H9 (cell line): ENCODE measurements at regions not wholly inside any gene's neighbourhood (a gene's known extent, or its start where the extent isn't known, plus 50 kb on each side); places are given as distances from the start of the nearest gene placed in this dataset.

Experiments
- DNase-seq: peaks from one replicate; pipeline ENCODE4 v3.0.0-alpha.2; 2017
- H2AFZ ChIP-seq: one replicate; pipeline ENCODE4 v1.6.1; 2013; ENCODE audit warnings: mild to moderate bottlenecking, low read length, control low read depth, moderate library complexity
- H2AK5ac ChIP-seq: 2 replicates; pipeline ENCODE4 v1.6.1; 2013; ENCODE audit warnings: low read length, control low read depth, mixed read lengths; ENCODE audit not compliant: insufficient read length
- H2BK120ac ChIP-seq: one replicate; pipeline ENCODE4 v1.6.1; 2013; ENCODE audit warnings: low read depth, mild to moderate bottlenecking, low read length, control low read depth, inconsistent platforms; ENCODE audit not compliant: poor library complexity, severe bottlenecking
- H2BK12ac ChIP-seq: 2 replicates; pipeline ENCODE4 v1.6.1; 2013; ENCODE audit warnings: low read length, control low read depth, mixed read lengths, low read depth; ENCODE audit not compliant: insufficient read length
- H2BK15ac ChIP-seq: 2 replicates; pipeline ENCODE4 v1.6.1; 2013; ENCODE audit warnings: low read depth, low read length, control low read depth
- H2BK20ac ChIP-seq: one replicate; pipeline ENCODE4 v1.6.1; 2013; ENCODE audit warnings: low read depth, mild to moderate bottlenecking, low read length, control low read depth, inconsistent platforms; ENCODE audit not compliant: poor library complexity, severe bottlenecking
- H2BK5ac ChIP-seq: 2 replicates; pipeline ENCODE4 v1.6.1; 2013; ENCODE audit warnings: low read length, control low read depth, mixed read lengths; ENCODE audit not compliant: insufficient read length
- H3K14ac ChIP-seq: 2 replicates; pipeline ENCODE4 v1.6.1; 2013; ENCODE audit warnings: low read length, control low read depth; ENCODE audit not compliant: insufficient read depth
- H3K18ac ChIP-seq: 2 replicates; pipeline ENCODE4 v1.6.1; 2013; ENCODE audit warnings: low read depth, mild to moderate bottlenecking, mixed read lengths, low read length, control low read depth; ENCODE audit not compliant: insufficient read length
- H3K23ac ChIP-seq: 2 replicates; pipeline ENCODE4 v1.6.1; 2013; ENCODE audit warnings: low read length, control low read depth, mixed read lengths, low read depth; ENCODE audit not compliant: insufficient read length
- H3K23me2 ChIP-seq: 2 replicates; pipeline ENCODE4 v1.6.1; 2013; ENCODE audit warnings: low read depth, mild to moderate bottlenecking, mixed read lengths, low read length, control low read depth; ENCODE audit not compliant: insufficient read length, poor library complexity, severe bottlenecking
- H3K27ac ChIP-seq: 2 replicates; pipeline ENCODE4 v1.5.1; 2013; ENCODE audit warnings: low read length, control low read depth, mixed read lengths, low read depth; ENCODE audit not compliant: insufficient read length
- H3K27me3 ChIP-seq: 2 replicates; pipeline ENCODE4 v1.6.1; 2013; ENCODE audit warnings: low read length, control low read depth, inconsistent platforms; ENCODE audit not compliant: insufficient read depth
- H3K4ac ChIP-seq: 2 replicates; pipeline ENCODE4 v1.6.1; 2013; ENCODE audit warnings: low read depth, mild to moderate bottlenecking, control low read depth, inconsistent platforms, low read length, moderate library complexity
- H3K4me1 ChIP-seq: 2 replicates; pipeline ENCODE4 v1.6.1; 2013; ENCODE audit warnings: low read length, control low read depth, inconsistent platforms; ENCODE audit not compliant: insufficient read depth
- H3K4me2 ChIP-seq: 2 replicates; pipeline ENCODE4 v1.6.1; 2013; ENCODE audit warnings: low read length, control low read depth, mixed read lengths; ENCODE audit not compliant: insufficient read length, insufficient read depth
- H3K56ac ChIP-seq: 2 replicates; pipeline ENCODE4 v1.6.1; 2013; ENCODE audit warnings: low read depth, mild to moderate bottlenecking, mixed read lengths, low read length, control low read depth; ENCODE audit not compliant: insufficient read length
- H3K79me1 ChIP-seq: 2 replicates; pipeline ENCODE4 v1.6.1; 2013; ENCODE audit warnings: low read depth, mild to moderate bottlenecking, moderate library complexity, low read length, control low read depth, inconsistent platforms; ENCODE audit not compliant: insufficient read depth, poor library complexity, severe bottlenecking
- H3K79me2 ChIP-seq: 2 replicates; pipeline ENCODE4 v1.6.1; 2013; ENCODE audit warnings: low read length, control low read depth, inconsistent platforms; ENCODE audit not compliant: insufficient read depth
- H3K9ac ChIP-seq: 2 replicates; pipeline ENCODE4 v1.6.1; 2013; ENCODE audit warnings: low read length, control low read depth, mixed read lengths; ENCODE audit not compliant: insufficient read length; ENCODE audit errors: extremely low read depth
- H3K9me3 ChIP-seq: one replicate; pipeline ENCODE4 v1.6.1; 2013; ENCODE audit warnings: low read depth, low read length, inconsistent platforms; ENCODE audit not compliant: control insufficient read depth
- H3T11ph ChIP-seq: one replicate; pipeline ENCODE4 v1.6.1; 2013; ENCODE audit warnings: mild to moderate bottlenecking, low read length, control low read depth, inconsistent platforms
- H4K20me1 ChIP-seq: one replicate; pipeline ENCODE4 v1.6.1; 2013; ENCODE audit not compliant: control insufficient read depth, insufficient read length, insufficient read depth
- H4K5ac ChIP-seq: 2 replicates; pipeline ENCODE4 v1.6.1; 2013; ENCODE audit warnings: low read depth, mild to moderate bottlenecking, mixed read lengths, low read length, control low read depth; ENCODE audit not compliant: insufficient read length
- H4K8ac ChIP-seq: replicated peaks from 2 replicates; pipeline ENCODE4 v1.6.1; 2013; ENCODE audit warnings: low read length, control low read depth, mixed read lengths, low read depth; ENCODE audit not compliant: insufficient read length
- H4K91ac ChIP-seq: 2 replicates; pipeline ENCODE4 v1.6.1; 2013; ENCODE audit warnings: low read depth, mild to moderate bottlenecking, moderate library complexity, mixed read lengths, low read length, control low read depth; ENCODE audit not compliant: insufficient read length
- H3K27ac Mint-ChIP-seq, 3 experiments: 2 replicates in 2 of 3; 3 replicates in 1 of 3; pipeline ENCODE4 v1.8.0; 2020 to 2021; ENCODE audit warnings: mixed read lengths in 3 of 3, mild to moderate bottlenecking in 1 of 3, moderate library complexity in 1 of 3
- H3K27me3 Mint-ChIP-seq: 2 replicates; pipeline ENCODE4 v1.8.0; 2021; ENCODE audit warnings: low read depth, mild to moderate bottlenecking, moderate library complexity, mixed read lengths
- H3K36me3 Mint-ChIP-seq, 3 experiments: 2 replicates in 2 of 3; 3 replicates in 1 of 3; pipeline ENCODE4 v1.8.0; 2020 to 2021; ENCODE audit warnings: low read depth in 3 of 3, mixed read lengths in 3 of 3; ENCODE audit not compliant: insufficient read depth in 1 of 3
- H3K4me1 Mint-ChIP-seq, 2 experiments: 2 replicates each; pipeline ENCODE4 v1.8.0; 2020; ENCODE audit warnings: mixed read lengths in 2 of 2
- H3K4me3 Mint-ChIP-seq, 2 experiments: 2 replicates in 1 of 2; 3 replicates in 1 of 2; pipeline ENCODE4 v1.8.0; 2020 to 2021; ENCODE audit warnings: mild to moderate bottlenecking in 2 of 2, mixed read lengths in 2 of 2, moderate library complexity in 1 of 2
- H3K9me3 Mint-ChIP-seq, 2 experiments: 2 replicates in 1 of 2; 3 replicates in 1 of 2; pipeline ENCODE4 v1.8.0; 2020; ENCODE audit warnings: mild to moderate bottlenecking in 2 of 2, mixed read lengths in 2 of 2, moderate library complexity in 1 of 2
- WGBS: extraction: QIAGEN DNeasy Blood & Tissue Kit; methylation state at CpG from one replicate; pipeline ENCODE4 v1.1.7; 2013; ENCODE audit warnings: missing lambda C conversion rate, low lambda C conversion rate, mixed read lengths; ENCODE audit not compliant: insufficient read length; ENCODE audit errors: extremely low coverage; 5-methylcytosine and 5-hydroxymethylcytosine counted together
- TF ChIP-seq, protein P1 (sequence below): fragments of 200-600 bp; sonication (generic); conservative IDR thresholded peaks from 3 replicates; pipeline ENCODE4 v1.8.0; 2021; ENCODE audit warnings: antibody characterized with exemption, mild to moderate bottlenecking

DNA sequence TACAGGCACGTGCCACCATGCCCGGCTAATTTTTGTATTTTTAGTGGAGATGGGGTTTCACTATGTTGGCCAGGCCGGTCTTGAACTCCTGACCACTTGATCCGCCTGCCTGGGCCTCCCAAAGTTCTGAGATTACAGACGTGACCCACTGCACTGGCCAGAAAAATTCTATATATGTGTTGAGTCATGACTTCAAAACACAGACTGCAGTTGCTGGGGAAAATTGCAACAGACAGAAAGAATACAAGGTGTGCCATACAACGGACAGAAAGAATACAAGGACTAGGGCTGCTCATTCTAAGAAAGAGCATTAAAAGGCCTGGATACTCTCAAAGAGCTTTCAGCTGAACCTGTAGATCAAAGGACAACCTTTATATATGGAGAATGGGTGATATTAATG is 109.6 kb upstream of the ACSL4 start:
- H3K27me3 Mint-ChIP-seq: no peaks in the 10 kb centered on the region; the same call in 1 of the 2 replicates
- no CpG with 5 or more reads among the region's 6 CpGs for WGBS

More for the DNA sequence above, 109.6 kb upstream of the ACSL4 start:
- H3K4me1 ChIP-seq: no peaks in the 10 kb centered on the region; the same call in 1 of the 2 replicates
- H3K9ac ChIP-seq: no peak overlapping the region
- H3K4me1 Mint-ChIP-seq: peaks cover 5% of the 10 kb centered on the region in 2 experiments
- H4K8ac ChIP-seq: no peak overlapping the region
- H3K79me1 ChIP-seq: no peaks in the 10 kb centered on the region
- no peak overlapping the region for H3K18ac ChIP-seq
- H2BK5ac ChIP-seq: no peak overlapping the region
- H3K36me3 Mint-ChIP-seq: no peaks in the 10 kb centered on the region
- H3K56ac ChIP-seq: no peak overlapping the region
- no peak overlapping the region for H3K4me3 Mint-ChIP-seq
- no peaks in the 10 kb centered on the region for H3K23me2 ChIP-seq
- no peak overlapping the region for H2AFZ ChIP-seq
- no peak overlapping the region for H3K4ac ChIP-seq
- H3T11ph ChIP-seq: no peak overlapping the region
- H3K14ac ChIP-seq: no peak overlapping the region
- H3K9me3 ChIP-seq: no peaks in the 10 kb centered on the region
- no peak overlapping the region for H3K27ac ChIP-seq
- no peaks in the 10 kb centered on the region for H3K27me3 ChIP-seq
- H3K27ac Mint-ChIP-seq: no peak overlapping the region
- TF ChIP-seq, protein P1, sequence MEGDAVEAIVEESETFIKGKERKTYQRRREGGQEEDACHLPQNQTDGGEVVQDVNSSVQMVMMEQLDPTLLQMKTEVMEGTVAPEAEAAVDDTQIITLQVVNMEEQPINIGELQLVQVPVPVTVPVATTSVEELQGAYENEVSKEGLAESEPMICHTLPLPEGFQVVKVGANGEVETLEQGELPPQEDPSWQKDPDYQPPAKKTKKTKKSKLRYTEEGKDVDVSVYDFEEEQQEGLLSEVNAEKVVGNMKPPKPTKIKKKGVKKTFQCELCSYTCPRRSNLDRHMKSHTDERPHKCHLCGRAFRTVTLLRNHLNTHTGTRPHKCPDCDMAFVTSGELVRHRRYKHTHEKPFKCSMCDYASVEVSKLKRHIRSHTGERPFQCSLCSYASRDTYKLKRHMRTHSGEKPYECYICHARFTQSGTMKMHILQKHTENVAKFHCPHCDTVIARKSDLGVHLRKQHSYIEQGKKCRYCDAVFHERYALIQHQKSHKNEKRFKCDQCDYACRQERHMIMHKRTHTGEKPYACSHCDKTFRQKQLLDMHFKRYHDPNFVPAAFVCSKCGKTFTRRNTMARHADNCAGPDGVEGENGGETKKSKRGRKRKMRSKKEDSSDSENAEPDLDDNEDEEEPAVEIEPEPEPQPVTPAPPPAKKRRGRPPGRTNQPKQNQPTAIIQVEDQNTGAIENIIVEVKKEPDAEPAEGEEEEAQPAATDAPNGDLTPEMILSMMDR: no peak
- H4K91ac ChIP-seq: no peak overlapping the region
- no peak overlapping the region for H2AK5ac ChIP-seq
- H4K20me1 ChIP-seq: no peaks in the 10 kb centered on the region
- no peaks in the 10 kb centered on the region for H3K9me3 Mint-ChIP-seq
- no peak overlapping the region for H2BK15ac ChIP-seq
- H2BK120ac ChIP-seq: no peak overlapping the region
- no peak overlapping the region for H2BK20ac ChIP-seq
- no peak overlapping the region for H3K4me2 ChIP-seq
- DNase-seq: no peak
- no peaks in the 10 kb centered on the region for H3K79me2 ChIP-seq
- no peak overlapping the region for H2BK12ac ChIP-seq
- H3K23ac ChIP-seq: no peak overlapping the region
- H4K5ac ChIP-seq: no peak overlapping the region
